22Rv1 (cell line): ENCODE measurements at regions not wholly inside any gene's neighbourhood (a gene's known extent, or its start where the extent isn't known, plus 50 kb on each side); places are given as distances from the start of the nearest gene placed in this dataset.

Source experiments
- CTCF ChIP-seq: fragments of 450-650 bp; IDR thresholded peaks from 2 replicates; pipeline ENCODE4 v1.5.1; 2017; ENCODE audit warnings: mild to moderate bottlenecking
- ZFX ChIP-seq: fragments of 450-650 bp; IDR thresholded peaks from 2 replicates; pipeline ENCODE4 v1.6.1; 2017; ENCODE audit warnings: antibody characterized with exemption, borderline replicate concordance

- TF ChIP-seq CTCF (no peak), ZFX (no peak)
Measured at GRCh38 chr2:62410926-62411456, 95.0 kb downstream of the TMEM17 start.
